HuH-7 (cell line): ENCODE measurements at regions not wholly inside any gene's neighbourhood (a gene's known extent, or its start where the extent isn't known, plus 50 kb on each side); places are given as distances from the start of the nearest gene placed in this dataset.

ENCODE experiments used
- DNase-seq: peaks from one replicate; pipeline ENCODE4 v3.0.0; 2011; ENCODE audit warnings: low spot score

DNA sequence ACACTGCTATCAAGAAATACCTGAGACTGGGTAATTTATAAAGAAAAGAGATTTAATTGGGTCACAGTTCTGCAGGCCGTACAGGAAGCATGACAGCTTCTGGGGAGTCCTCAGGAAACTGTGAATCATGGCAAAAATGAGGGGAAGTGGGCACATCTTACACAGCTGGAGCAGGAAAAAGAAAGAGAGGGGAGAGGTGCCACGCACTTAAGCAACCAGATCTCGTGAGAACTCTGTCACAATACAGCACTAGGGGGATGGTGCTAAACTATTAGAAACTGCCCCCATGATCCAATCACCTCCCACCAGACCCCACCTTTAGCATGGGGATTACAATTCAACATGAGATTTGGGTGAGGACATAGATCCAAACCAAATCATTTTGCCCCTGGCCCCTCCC, 105.5 kb upstream of the CPLX2 start:
- no peak for DNase-seq

GRCh38 chr5:175766963-175767362, 104.4 kb upstream of the CPLX2 start:
- DNase-seq: no peak

GRCh38 chr5:175772747-175773533, 98.4 kb upstream of the CPLX2 start:
- DNase-seq: no peak

DNA sequence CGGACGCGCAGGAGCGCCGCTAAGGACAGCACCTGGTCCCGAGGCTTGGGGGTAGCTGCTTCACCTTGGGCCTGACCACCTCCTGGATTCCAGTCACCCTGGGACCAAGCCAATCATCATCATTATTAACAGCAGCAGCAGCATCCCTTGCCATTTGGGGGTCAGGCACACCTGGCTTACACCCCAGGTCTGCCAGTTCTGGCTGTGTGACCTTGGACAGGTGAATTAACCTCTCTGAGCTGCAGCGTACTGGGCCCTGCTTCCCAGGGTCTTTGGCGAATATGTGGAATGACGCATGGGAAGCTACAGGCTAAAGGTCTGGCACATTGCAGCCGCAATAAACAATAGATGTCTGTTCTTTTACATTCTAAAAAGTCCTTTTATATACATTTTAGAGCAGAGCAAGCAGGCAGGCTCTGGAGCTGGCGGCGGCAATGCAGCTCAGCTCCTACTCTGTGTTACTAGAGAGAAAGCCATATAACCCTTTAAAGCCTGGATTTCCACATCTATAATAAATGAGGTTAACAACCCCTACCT, 97.8 kb upstream of the CPLX2 start:
- no peak for DNase-seq

DNA sequence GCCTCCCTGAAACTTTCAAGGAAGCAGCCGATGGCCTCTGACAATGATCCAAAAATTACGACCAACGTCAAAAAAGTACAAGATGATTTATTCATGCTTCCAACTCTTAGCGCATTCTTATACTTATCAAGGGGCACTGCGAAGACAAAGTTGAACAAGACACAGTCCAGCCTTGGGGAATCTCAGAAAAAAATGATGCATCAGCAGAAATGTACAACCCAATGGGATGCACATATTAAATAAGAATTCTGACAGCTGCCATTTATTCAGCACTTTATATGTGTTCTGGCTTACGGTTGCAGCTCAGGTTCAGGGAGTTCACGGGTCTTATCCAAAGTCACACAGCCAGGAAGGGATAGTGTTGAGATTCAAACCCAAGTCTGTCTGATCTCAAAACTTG, 96.0 kb upstream of the CPLX2 start:
- DNase-seq: no peak

DNA sequence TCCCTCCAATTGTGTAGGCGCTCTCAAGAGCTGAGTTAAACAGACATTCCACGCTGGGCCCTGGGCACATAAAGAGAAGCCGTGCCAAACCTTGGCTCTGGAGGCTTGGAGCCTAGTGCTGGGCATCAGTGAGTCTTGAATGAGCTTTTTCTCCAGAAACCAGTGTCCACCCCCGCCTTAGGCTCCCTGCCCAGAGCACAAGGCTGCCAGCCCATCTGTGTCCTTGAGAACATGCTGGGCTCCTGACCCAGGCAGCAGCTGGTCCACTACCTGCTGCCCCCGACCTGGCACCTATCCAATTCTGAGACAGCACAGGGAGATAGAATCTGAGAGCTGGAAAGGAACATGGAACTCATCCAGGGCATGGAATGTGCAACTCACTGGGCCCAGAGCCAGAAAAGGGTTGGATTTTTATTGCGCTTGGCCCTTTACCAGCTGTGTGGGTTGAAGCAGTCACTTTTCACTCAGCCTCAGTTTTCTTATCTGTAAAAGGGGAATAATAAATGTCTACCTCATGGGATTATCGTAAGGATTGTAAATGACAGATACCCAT, 92.4 kb upstream of the CPLX2 start:
- no peak for DNase-seq

DNA sequence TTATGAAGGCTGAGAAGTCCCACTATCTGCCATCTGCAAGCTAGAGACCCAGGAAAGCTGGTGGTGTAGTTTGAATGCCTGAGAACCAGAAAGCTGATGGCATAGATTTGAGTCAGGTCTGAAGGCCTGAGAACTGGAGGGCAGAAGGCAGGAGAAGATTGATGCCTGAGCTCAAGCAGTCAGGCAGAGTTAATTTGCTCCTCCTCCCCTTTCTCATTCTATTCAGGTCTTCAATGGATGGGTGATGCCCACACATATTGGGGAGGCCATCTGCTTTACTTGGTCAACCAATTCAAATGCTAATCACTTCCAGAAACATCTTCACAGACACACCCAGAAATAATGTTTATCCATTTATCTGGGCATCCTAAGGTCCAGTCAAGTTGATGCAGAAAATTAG, 87.6 kb upstream of the CPLX2 start:
- DNase-seq: no peak

GRCh38 chr5:175784230-175784629, 87.1 kb upstream of the CPLX2 start:
- no peak for DNase-seq

- DNase-seq: no peak
These were observed 85.7 kb upstream of the CPLX2 start for GRCh38 chr5:175785681-175786080.

GRCh38 chr5:175788155-175788787, 83.1 kb upstream of the CPLX2 start:
- DNase-seq: no peak

GRCh38 chr5:175789670-175790069, 81.7 kb upstream of the CPLX2 start:
- DNase-seq: no peak

GRCh38 chr5:175790796-175791195, 80.6 kb upstream of the CPLX2 start:
- no peak for DNase-seq

DNA sequence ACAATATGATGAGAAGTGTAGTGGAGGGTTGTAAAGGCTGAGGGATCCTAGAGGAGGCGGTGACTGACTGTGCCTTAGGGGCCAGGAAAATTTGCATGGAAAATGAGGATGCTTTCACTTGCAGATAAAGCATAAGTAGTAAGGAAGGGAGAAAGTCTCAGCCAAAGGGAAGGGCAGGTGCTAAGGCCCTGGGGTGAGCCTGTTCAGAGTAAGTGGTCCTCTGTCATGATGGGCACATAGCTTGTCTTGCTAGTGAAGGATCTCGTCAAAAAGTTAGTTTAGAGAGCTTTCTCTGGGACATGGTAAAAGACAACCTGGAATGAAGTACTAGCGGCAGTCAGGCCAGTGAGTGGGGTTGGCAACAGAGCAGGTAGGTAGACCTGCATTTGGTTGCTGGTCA, 75.4 kb upstream of the CPLX2 start:
- DNase-seq: no peak

- DNase-seq: peak; percentile 85
These were observed 74.6 kb upstream of the CPLX2 start for GRCh38 chr5:175796536-175797499.

DNA sequence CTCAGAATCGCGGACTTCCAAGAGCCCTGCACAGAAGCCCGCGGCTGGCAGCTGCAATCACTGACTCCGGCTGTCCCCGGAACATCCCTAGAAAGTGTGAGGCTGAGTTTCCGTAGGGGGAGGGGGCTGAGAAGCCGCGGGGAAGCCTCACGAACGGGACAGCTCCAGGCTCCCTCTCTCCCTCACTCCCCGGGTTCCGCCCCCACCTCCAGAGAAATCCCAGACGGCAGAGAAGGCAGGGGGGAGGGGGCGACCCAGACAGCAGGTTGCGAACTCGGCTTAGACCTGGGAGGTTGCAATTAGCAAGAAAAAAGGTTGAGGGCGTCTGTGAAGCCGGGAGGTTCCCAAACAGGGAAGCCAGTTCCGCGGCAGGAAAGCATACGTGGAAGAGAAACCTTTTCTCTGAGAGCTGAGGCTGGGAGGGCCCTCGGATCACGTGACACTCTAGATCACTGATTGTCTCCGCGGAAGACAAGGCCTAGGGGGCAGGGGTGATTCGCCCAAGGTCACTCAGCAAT, 73.8 kb upstream of the CPLX2 start:
- peak; percentile 17 for DNase-seq

GRCh38 chr5:175798626-175799025, 72.8 kb upstream of the CPLX2 start:
- no peak for DNase-seq

DNA sequence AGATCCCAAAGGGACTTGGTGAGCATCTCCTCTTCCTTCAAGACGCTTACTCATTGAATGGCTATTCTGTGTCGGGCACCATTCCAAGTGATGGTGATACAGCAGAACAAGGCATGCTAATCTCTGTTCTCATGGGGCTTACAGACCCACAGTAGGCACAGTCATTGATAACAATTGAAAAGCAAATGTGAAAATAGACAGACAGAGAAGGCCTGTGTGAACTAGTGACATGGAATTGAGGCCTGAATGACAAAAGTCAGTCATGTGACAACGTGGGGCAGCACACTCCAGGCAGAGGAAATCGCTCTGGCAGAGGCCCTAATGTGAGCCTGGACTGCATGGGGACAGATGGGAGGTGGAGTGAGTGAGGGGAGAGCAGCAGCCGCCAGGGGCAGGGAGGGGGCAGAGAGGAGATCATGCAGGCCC, 70.7 kb upstream of the CPLX2 start:
- no peak for DNase-seq

GRCh38 chr5:175802361-175802760, 69.0 kb upstream of the CPLX2 start:
- no peak for DNase-seq

DNA sequence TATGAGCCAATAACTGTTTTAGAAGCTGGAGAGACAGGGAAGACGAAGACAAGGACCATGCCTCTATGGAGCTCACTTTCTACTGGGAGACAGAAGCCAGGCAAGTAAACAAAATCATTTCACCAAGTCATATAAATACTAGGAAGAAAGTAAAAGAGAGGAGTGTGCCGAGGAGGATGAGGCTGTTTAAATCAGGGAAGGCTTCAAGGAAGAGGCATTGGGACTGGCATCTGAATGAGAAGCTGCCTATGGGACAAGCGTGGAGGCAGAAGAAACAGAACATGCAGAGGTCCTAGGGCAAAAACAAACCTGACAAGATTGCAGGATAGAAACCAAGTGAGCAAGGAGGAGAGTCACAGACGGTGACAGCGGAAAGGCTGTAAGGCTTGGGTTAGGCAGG, 68.1 kb upstream of the CPLX2 start:
- DNase-seq: no peak

- DNase-seq: no peak
These were observed 67.5 kb upstream of the CPLX2 start for GRCh38 chr5:175803736-175804454.
